GM12875 (cell line): ENCODE measurements at regions not wholly inside any gene's neighbourhood (a gene's known extent, or its start where the extent isn't known, plus 50 kb on each side); places are given as distances from the start of the nearest gene placed in this dataset.

Source experiments
- H3K4me3 ChIP-seq: one replicate; pipeline ENCODE4 v1.5.1; 2011; ENCODE audit warnings: low read depth, low read length, control low read depth
- CTCF ChIP-seq: IDR thresholded peaks from 2 replicates; pipeline ENCODE4 v1.5.1; 2011; ENCODE audit warnings: low read depth, mild to moderate bottlenecking, control low read depth, inconsistent platforms, low read length, moderate library complexity, borderline replicate concordance; ENCODE audit not compliant: insufficient read depth

DNA sequence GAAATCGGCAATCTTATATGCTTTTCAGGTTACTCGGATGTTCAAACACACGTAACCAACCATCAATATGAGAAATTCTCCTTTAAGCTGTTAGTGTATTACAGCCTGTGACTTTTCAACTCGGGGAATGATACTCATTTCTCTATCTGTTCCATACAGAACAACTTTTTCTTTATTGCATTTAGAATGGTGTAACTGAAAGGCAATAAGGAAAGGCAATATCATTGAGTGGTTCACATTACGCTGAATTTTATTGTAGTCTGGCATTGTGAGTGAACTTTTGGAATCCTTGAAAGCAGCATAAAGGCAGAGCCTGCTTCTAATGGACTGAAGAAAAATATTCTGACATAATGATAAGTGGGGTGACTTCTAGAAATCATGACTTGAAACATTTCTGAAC, 54.4 kb upstream of the MEF2C start:
- TF ChIP-seq CTCF: no peak
- H3K4me3 ChIP-seq: no peak overlapping the region

DNA sequence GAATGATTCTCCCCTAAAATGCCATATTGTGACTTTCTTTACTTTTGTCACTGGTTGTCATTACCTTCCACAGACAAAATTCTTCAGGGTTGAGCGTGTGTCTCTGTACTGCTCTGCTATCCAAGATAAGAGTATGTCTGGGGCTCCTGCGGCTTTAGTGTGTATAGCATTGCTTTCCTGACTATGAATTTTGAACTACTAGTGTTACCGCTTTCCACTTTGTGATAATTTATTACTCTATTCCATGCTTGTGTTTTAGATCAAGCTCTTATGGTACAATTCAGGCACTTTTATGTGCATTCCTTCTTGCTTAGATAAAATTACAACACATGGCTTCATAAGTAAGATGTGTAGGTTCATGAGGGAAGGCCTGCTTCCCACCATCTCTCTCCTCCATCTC, 51.5 kb upstream of the MEF2C start:
- TF ChIP-seq CTCF: no peak
- no peak overlapping the region for H3K4me3 ChIP-seq
